HG03439 (cell line): ENCODE measurements at regions not wholly inside any gene's neighbourhood (a gene's known extent, or its start where the extent isn't known, plus 50 kb on each side); places are given as distances from the start of the nearest gene placed in this dataset.
"Not testable (repeated sequence)": the region's sequence is repeated elsewhere in the genome, so short reads cannot be mapped to it uniquely, and the experiment has no call there.

Experiments
- ATAC-seq: cut with Tn5 transposase; IDR thresholded peaks from one replicate; pipeline ENCODE4 v1.9.1; 2021; ENCODE audit warnings: mild to moderate bottlenecking, moderate library complexity; ENCODE audit not compliant: unreplicated experiment

GRCh38 chr6:148602136-148602535 is 144.7 kb upstream of the UST start:
- ATAC-seq: no peak

DNA sequence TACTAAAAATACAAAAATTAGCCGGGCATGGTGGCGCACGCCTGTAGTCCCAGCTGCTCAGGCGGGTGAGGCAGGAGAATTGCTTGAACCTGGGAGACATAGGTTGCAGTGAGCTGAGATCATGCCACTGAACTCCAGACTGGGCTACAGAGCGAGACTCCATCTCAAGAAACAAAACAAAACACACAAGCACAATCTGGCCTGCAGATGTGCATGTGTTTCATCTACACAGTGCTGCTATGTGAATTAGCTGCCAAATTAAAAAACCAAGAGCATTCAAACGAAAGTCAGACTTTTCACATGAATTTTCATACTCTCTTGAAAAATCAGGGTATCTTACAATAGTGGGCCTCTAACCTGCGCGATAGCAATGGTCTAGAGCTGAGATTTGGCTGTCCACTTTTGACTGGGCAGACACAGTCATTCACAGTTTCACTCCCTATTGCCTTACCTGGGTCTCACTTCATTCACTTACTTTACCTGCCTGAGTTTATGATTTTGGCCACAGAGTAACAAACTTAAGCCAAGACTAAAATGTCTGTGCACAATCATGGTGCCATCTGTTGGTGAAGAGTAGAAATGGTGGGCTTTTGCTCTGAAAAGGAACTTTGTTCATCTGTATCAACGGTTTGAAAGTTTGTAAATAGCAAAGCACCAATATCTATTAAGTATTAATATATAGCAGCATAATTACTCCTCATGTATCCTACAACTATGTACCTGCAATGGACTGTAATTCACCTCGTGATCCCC is 138.5 kb upstream of the UST start:
- no peak for ATAC-seq

- no peak for ATAC-seq
These were observed 135.6 kb upstream of the UST start for GRCh38 chr6:148611213-148611612.

DNA sequence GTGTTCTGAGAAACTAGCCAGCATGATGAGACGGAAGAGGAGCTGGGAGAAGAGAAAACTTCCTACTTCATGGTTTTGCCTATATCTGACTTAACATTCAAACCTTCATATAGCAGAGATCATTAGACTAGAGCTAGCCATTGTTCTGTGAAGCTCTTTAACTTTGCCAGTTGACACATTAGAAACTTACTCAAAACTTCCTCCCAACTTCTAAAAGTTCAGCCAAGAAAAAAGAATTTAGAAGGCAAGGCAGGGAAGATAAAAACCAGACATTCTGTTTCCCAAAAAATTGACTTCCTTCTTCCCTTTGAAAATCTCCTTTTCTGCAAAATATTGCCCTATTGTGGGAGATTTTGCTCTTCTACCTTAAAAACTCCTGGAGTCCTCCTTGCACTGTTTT is 134.8 kb upstream of the UST start:
- no peak for ATAC-seq

DNA sequence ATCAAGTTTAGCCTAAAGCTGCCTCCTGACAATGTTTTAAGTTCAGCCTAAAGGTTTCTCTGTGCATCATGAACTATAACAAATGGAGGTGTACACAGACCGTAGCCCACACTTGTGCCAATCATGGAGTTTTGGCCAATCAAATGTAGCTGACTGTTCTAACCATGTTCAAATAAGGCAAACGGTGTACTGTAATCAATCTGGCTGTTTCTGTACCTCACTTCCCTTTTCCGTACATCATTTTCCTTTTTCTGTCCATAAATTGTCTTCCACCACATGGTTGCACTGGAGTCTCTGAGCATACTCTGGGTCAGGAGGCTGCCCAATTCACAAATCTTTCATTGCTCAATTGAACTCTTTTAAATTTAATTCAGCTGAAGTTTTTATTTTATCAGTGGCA is 132.2 kb upstream of the UST start:
- ATAC-seq: no peak

DNA sequence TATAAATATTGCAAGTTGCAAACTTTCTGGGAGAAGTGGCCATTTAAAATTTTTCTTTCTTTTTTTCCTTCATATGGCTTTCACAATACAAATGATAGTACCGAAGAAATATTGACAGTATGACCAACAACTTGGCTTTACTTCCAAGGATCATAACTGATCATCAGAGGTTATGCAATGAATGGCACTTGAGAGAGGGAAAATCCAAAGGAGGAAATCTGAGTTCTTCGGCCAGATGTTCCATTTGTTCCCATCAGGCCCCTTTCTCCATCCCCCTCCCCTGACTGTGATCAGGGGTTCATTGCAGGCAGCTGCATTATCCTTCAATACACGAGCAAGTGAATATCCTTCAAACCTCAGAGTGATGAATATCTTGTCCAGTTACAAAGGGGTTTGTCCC is 130.0 kb upstream of the UST start:
- no peak for ATAC-seq

DNA sequence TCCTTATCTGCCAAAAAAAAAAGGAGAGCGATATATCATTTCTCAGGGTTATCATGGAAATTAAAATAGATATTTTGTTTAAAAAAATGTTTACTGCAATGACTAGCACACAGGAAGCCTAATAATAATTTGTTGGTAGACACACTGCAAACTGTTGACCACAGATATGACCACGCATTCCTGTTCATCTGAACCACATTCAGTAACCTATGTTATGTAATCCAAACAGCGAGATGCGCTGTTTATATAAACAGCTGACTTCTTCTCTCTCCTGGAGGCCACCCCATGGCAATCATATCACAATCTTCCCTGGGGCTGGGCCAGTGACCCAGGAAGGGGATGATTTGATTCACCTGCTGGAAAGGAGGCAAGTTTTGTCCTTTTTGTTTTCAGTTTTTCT is 129.3 kb upstream of the UST start:
- no peak for ATAC-seq

- no peak for ATAC-seq
These were observed 126.9 kb upstream of the UST start for GRCh38 chr6:148619891-148620290.

- ATAC-seq: no peak
These were observed 126.1 kb upstream of the UST start for GRCh38 chr6:148620579-148621298.

- no peak for ATAC-seq
These were observed 121.2 kb upstream of the UST start for GRCh38 chr6:148625609-148626008.

- ATAC-seq: no peak
These were observed 118.6 kb upstream of the UST start for GRCh38 chr6:148628251-148628650.

GRCh38 chr6:148629181-148629580 is 117.6 kb upstream of the UST start:
- no peak for ATAC-seq

DNA sequence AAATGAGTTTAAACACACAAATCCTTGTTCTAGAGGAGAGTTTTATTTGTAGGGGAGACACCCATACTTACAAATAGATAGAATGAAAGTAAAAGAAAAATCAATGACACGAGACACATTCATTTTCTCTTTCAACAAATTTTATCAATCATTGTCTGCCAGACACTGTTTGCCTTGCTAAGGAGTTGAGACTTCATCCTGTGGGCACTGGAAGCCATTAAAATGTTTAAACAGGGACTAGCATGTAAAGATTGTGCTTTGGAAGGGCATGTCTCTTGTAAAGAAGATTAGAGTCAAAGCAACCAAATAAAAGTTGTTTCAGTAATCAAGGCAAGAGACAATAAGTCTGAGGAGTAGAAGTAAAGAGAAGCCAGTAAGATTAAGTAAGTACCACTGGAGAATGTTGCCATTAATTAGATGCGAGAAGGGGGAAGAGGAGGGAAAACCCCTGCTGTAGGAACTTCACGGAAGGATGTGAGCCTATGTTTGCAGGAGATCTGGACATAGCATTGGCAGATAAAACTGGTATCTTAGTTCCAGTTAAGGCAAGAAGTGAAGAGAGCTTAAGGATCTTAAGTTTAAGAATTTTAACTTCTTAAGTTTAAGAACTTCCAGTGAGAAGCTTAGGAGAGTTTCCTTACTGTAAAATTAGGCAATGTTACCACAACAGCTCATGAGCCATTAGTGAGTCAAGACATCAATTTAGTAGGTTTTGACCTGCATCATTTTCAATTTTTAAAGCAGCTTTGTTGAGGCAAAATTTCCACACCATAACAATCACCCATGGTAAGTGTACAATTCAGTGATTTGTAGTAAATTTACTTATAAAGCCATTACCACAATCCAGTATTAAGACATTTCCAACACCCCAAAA is 117.0 kb upstream of the UST start:
- no peak for ATAC-seq

DNA sequence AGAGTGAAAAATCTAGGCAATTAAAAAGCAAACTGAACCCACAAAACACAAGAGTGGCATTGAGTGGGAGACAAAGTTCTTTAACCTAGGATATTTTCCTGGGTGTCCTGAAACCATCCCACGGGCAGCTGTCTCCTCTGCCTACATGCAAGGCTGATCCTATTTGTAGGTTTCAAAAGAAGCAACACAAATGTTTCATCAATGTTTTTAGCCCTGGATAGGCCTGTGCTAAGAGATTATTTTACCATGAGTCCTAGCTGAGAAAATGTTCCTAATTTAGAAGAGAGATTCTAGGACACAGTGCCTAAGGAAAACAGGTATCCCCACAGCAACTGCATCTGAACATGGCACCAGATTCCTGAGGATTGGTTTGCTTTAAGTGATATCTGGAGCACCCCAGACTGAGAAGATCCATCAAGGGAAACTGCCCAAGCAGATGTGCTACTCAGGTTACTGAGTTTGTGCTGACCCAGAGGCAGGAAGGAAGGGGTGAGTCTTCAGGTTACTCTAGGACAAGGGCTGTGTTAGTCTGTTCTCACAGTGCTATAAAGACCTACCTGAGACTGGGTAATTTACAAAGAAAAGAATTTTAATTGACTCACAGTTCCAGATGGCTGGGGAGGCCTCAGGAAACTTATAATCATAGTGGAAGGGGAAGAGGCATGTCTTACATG is 111.6 kb upstream of the UST start:
- ATAC-seq: no peak

DNA sequence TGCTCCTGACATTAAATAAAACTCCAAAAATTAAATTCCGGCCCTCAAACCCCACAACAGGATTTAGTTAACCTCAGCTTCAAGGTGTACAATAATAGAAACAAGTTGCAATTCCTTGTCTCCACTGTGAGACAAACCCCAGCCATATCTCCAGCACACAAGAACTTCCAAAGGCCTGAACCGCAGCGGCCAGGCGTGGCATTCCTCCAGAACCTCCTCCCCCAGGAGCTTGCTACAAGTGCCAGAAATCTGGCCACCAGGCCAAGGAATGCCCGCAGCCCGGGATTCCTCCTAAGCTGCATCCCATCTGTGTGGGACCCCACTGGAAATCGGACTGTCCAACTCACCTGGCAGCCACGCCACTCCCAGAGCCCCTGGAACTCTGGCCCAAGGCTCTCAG is 105.0 kb upstream of the UST start:
- not testable (repeated sequence) for ATAC-seq

GRCh38 chr6:148643208-148643607 is 103.6 kb upstream of the UST start:
- ATAC-seq: not testable (repeated sequence)

- not testable (repeated sequence) for ATAC-seq
These were observed 101.8 kb upstream of the UST start for GRCh38 chr6:148645049-148645448.

DNA sequence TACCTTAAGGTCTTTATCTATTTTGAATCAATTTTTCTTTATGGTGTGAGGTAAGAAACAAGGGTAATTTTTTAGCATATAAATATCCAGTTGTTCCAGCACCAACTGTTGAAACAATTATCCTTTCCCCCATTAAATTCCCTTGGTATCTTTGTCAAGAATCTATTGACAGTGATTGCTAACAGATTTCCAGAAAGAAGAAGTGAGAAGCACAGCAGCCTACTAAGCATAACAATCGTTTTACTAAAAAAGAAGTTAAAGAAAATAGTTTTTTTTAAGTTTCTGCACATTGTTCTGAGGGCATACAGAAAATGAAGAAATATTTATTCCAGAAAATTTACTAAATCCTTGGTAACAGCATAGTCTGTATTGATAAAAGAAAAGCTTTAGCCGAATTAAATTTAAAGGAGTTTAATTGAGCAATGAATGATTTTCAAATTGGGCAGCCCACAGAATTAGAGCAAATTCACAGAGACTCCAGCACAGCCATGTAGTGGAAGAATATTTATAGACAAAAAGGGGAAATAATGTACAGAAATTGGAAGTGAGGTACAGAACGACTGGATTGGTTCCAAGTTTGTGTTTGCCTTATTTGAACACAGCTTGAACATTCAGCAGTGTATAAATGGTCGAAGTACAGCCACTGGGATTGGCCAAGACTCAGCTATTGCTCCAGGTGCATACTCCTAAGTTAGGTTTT is 97.9 kb upstream of the UST start:
- ATAC-seq: no peak

DNA sequence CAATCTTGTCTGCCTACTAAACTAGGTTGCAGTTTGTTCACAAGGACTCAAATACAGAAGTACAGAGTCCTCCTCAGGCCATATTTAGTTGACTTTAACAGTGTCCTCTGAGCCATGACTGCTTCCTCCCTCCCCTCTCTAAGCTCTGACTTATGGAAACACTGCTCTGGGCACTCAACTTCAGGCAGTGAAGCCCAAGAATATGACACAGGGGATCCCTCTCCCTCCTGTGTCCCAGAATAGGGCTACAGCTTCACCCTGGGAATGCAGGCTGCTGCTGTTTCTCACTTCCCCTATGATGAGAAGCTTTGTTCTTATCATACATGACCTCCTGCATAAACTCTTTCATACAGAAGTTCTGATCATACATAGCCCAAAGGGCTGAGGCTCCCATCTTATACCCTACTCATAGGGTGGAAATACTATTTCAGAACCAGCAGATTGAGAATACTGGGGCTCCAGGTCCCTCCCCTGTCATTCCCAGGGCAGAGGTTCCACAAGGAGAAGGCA is 97.3 kb upstream of the UST start:
- ATAC-seq: no peak

DNA sequence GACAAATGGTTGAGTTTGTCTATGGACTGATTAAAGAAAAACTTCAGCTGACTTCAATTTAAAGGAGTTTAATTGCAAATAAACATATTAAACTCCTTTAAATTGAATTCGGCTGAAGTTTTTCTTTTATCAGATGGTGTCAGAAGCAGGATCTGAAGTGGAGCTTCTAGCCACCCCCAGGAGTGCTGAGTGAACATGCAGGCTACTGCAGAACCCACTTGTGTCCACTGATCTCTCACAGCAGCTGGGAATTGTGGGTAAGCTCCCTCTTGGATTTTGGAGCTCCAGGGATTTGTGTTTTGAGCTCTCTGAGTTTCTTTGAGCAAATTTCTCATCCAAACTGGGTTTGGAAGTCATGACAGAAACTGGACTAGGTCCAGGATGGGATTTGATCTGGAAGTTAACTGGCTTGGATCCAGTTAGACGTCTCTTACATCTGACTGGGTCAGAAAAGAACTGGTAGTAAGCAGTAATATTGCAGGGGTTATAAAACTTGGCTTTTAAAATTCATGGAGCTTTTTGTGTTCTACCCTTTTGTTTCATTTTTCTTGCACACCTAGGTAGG is 95.8 kb upstream of the UST start:
- no peak for ATAC-seq
